Chondrocyte (in vitro differentiated cells): ENCODE measurements at regions not wholly inside any gene's neighbourhood (a gene's known extent, or its start where the extent isn't known, plus 50 kb on each side); places are given as distances from the start of the nearest gene placed in this dataset.
"Not testable (repeated sequence)": the region's sequence is repeated elsewhere in the genome, so short reads cannot be mapped to it uniquely, and the experiment has no call there.

Experiments used
- DNase-seq: peaks from one replicate; pipeline ENCODE4 v3.0.0; 2021; ENCODE audit warnings: mixed read lengths, low spot score
- H3K27ac Mint-ChIP-seq: one replicate; pipeline ENCODE4 v1.8.0; 2021; ENCODE audit warnings: mild to moderate bottlenecking, moderate library complexity, mixed read lengths; ENCODE audit not compliant: unreplicated experiment
- H3K27me3 Mint-ChIP-seq: 2 replicates; pipeline ENCODE4 v1.8.0; 2021; ENCODE audit warnings: low read depth, mixed read lengths
- H3K36me3 Mint-ChIP-seq: 2 replicates; pipeline ENCODE4 v1.8.0; 2021; ENCODE audit warnings: low read depth, mixed read lengths
- H3K4me1 Mint-ChIP-seq: 2 replicates; pipeline ENCODE4 v1.8.0; 2021; ENCODE audit warnings: low read depth, mild to moderate bottlenecking, mixed read lengths
- H3K4me3 Mint-ChIP-seq: one replicate; pipeline ENCODE4 v1.8.0; 2021; ENCODE audit warnings: mild to moderate bottlenecking, moderate library complexity, mixed read lengths; ENCODE audit not compliant: unreplicated experiment
- H3K9me3 Mint-ChIP-seq: 2 replicates; pipeline ENCODE4 v1.8.0; 2021; ENCODE audit warnings: low read depth, mixed read lengths
- TF ChIP-seq, protein P1 (sequence below): fragments of 200-600 bp; sonication (generic); IDR thresholded peaks from 2 replicates; pipeline ENCODE4 v1.5.0; 2021; ENCODE audit warnings: antibody characterized with exemption, mild to moderate bottlenecking, moderate library complexity

DNA sequence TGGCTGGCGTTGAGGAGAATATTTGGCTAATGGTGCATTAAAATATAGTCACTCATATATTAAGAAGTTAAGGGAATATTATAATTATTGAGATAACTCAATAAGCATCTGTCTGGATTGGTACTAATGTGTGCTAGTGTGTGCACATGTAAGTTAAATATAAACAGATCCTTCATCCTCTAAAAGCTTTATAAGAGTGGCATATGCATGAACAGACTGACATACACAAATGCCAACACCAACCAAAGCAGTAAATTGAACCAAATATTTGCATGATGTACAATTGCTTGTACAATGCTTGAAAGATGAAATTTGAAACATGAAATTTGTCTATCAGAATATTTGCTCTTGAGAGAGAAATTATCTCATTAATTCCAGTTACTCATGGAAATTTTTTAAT lies 344.9 kb downstream of the ADGRL2 start:
- no peaks in the 10 kb centered on the region for H3K9me3 Mint-ChIP-seq
- no peak for DNase-seq
- no peak overlapping the region for H3K27ac Mint-ChIP-seq
- no peaks in the 10 kb centered on the region for H3K27me3 Mint-ChIP-seq
- H3K4me1 Mint-ChIP-seq = no peaks in the 10 kb centered on the region
- H3K36me3 Mint-ChIP-seq = no peaks in the 10 kb centered on the region
- TF ChIP-seq, protein P1, sequence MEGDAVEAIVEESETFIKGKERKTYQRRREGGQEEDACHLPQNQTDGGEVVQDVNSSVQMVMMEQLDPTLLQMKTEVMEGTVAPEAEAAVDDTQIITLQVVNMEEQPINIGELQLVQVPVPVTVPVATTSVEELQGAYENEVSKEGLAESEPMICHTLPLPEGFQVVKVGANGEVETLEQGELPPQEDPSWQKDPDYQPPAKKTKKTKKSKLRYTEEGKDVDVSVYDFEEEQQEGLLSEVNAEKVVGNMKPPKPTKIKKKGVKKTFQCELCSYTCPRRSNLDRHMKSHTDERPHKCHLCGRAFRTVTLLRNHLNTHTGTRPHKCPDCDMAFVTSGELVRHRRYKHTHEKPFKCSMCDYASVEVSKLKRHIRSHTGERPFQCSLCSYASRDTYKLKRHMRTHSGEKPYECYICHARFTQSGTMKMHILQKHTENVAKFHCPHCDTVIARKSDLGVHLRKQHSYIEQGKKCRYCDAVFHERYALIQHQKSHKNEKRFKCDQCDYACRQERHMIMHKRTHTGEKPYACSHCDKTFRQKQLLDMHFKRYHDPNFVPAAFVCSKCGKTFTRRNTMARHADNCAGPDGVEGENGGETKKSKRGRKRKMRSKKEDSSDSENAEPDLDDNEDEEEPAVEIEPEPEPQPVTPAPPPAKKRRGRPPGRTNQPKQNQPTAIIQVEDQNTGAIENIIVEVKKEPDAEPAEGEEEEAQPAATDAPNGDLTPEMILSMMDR = no peak
- H3K4me3 Mint-ChIP-seq = no peak overlapping the region

DNA sequence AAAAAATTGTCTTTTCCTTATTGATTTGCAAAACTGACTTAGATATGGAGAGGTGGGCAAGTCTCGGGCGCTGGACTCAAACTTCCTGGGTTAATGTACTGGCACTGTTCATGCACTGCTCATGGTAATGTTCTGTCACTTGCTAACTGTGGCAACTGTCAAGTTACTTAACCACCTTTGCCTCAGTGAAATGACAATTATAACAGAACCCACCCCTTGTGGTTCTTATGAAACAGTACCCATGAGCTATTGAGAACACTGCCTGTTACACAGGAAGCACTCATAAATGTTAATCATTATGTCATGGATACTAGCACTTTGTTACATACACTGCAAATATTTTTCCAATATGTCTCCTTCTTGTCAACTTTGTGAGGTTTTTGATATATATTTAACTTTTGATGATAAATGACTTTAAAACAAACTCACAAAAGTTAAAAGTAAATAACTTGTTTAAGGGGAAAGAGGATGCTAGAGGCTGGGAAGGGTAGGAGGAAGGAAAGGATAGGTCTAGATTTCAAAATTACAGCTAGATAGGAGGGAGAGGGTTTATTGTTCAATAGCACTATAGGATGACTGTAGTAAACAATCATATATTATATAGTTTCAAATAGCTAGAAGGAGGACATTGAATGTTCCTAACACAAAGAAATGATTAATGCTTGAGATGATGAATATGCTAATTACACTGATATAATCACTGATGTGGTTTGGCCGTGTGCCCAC lies 342.5 kb downstream of the ADGRL2 start:
- Mint-ChIP-seq H3K36me3 (peaks cover 1% of the 10 kb centered on the region), H3K27me3 (no peaks in the 10 kb centered on the region), H3K4me1 (no peaks in the 10 kb centered on the region), H3K27ac (no peak overlapping the region), H3K9me3 (no peaks in the 10 kb centered on the region), H3K4me3 (no peak overlapping the region)
- DNase-seq = no peak
- TF ChIP-seq, protein P1 = no peak

DNA sequence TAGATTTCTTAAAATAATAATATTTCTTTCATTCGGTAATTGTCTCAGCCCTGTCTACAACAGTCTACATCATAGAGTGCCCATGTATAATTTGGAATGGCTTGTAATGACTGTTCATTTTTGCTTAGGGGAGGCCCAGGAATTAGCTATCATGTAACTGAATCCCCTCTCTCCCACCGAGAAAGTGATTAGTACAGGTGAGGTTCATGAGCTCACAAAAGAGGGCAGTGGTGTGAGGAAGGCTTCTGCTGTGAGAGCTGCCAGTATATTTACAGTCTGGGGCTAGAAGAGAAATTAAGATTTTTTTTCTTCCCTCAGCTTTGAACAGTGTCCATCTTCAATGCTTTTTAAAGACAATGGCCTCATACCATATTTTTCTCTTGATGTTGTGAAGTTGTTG lies 340.7 kb downstream of the ADGRL2 start:
- Mint-ChIP-seq H3K4me1 (no peaks in the 10 kb centered on the region), H3K27me3 (no peaks in the 10 kb centered on the region), H3K9me3 (no peaks in the 10 kb centered on the region), H3K36me3 (peaks cover 1% of the 10 kb centered on the region), H3K4me3 (no peak overlapping the region), H3K27ac (no peak overlapping the region)
- no peak for DNase-seq
- TF ChIP-seq, protein P1 = no peak

DNA sequence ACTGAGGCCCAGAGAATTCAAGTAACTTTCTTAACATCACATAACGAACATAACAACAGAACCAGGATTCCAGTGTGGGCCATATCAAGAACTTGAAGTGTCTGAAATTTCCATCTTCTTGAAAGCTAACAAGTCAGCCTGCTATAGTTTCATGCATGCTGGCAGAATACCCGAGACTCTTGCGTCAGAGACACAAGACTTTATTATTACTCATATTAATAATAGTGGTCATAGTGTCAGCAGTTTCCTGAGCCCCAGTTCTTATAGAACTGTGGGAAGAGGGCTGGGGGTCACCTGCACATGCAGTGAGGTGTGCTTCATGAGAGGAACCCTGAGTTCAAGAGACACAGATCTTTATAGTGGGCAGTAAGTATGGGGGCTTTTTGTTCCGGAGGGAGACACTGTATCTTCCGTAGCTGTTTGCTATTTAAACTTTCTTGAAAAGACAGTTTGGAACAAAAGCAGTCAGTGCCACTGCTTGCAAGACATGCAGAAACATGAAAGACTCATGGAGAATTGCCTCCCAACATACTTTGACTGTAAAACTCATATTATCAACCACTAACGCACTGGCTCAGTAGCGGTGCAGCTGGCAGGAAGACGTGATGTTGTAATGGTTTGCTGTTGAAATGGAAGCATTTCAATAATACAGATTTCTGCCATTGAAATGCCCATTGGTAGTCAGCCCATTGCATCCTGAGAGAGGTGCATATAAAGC lies 339.2 kb downstream of the ADGRL2 start:
- peaks cover 1% of the 10 kb centered on the region for H3K36me3 Mint-ChIP-seq
- H3K4me1 Mint-ChIP-seq = no peaks in the 10 kb centered on the region
- H3K9me3 Mint-ChIP-seq = no peaks in the 10 kb centered on the region
- H3K27ac Mint-ChIP-seq = no peak overlapping the region
- no peak for DNase-seq
- no peak overlapping the region for H3K4me3 Mint-ChIP-seq
- H3K27me3 Mint-ChIP-seq = no peaks in the 10 kb centered on the region
- TF ChIP-seq, protein P1 = no peak

DNA sequence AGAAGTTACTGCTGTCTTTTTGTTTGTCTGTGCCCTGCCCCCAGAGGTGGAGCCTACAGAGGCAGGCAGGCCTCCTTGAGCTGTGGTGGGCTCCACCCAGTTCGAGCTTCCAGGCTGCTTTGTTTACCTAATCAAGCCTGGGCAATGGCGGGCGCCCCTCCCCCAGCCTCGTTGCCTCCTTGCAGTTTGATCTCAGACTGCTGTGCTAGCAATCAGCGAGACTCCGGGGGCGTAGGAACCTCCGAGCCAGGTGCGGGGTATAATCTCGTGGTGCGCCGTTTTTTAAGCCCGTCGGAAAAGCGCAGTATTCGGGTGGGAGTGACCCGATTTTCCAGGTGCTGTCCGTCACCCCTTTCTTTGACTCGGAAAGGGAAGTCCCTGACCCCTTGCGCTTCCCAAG lies 335.6 kb downstream of the ADGRL2 start:
- not testable (repeated sequence) for H3K27me3 Mint-ChIP-seq, H3K36me3 Mint-ChIP-seq, DNase-seq, H3K9me3 Mint-ChIP-seq, H3K27ac Mint-ChIP-seq, H3K4me1 Mint-ChIP-seq
- peak overlapping the region; percentile 57 for H3K4me3 Mint-ChIP-seq

DNA sequence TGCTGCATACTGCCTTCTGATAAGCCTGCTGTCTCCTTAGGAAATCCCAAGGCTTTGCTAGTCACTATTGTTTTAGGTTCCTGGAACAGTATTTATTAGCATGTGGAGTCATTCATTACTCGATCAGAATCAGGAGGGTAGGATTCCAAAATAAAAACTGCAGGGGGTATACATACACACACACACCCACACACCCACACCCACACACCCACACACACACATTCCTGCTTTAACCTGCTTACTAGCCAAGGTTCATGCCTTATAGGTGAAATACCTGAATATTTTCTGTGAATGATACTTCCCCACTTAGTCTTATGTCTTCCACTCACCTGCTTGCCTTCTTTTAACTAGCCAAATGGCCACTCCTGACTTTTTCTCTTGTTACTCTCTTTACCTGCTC lies 325.1 kb downstream of the ADGRL2 start:
- H3K9me3 Mint-ChIP-seq = no peaks in the 10 kb centered on the region
- no peaks in the 10 kb centered on the region for H3K36me3 Mint-ChIP-seq
- peaks cover 9% of the 10 kb centered on the region for H3K4me1 Mint-ChIP-seq
- no peak for DNase-seq
- TF ChIP-seq, protein P1 = no peak
- H3K27me3 Mint-ChIP-seq = no peaks in the 10 kb centered on the region
- no peak overlapping the region for H3K27ac Mint-ChIP-seq
- no peak overlapping the region for H3K4me3 Mint-ChIP-seq
